CD4-positive, alpha-beta memory T cell (primary cell): ENCODE measurements at regions not wholly inside any gene's neighbourhood (a gene's known extent, or its start where the extent isn't known, plus 50 kb on each side); places are given as distances from the start of the nearest gene placed in this dataset.

Experiments used
- CTCF ChIA-PET: fragments of 350-600 bp; sonication (Branson Sonifier 250); formaldehyde crosslinking; loops from one replicate; lab custom pipeline; 2021; ENCODE audit warnings: inconsistent platforms; ENCODE audit not compliant: partially characterized antibody; lab: Charles Lee
- POLR2A ChIA-PET: fragments of 350-600 bp; sonication (Branson Sonifier 250); formaldehyde crosslinking; loops from one replicate; lab custom pipeline; 2021; ENCODE audit not compliant: partially characterized antibody; lab: Charles Lee
- DNase-seq, 5 donors: peaks; one replicate each; pipeline versions ENCODE4 v3.0.0 to v3.0.0-alpha.2; 2020 to 2022; ENCODE audit warnings: mixed read lengths in 1 of 5
- H3K27ac ChIP-seq: one replicate; pipeline ENCODE4 v1.7.0; 2013; ENCODE audit warnings: low read depth, low read length
- H3K27me3 ChIP-seq: 2 replicates; pipeline ENCODE4 v1.7.0; 2013; ENCODE audit warnings: mild to moderate bottlenecking, low read length, moderate library complexity; ENCODE audit not compliant: insufficient read depth
- H3K36me3 ChIP-seq: 2 replicates; pipeline ENCODE4 v1.7.0; 2013; ENCODE audit warnings: mild to moderate bottlenecking, low read length, moderate library complexity; ENCODE audit not compliant: insufficient read depth
- H3K4me1 ChIP-seq: 2 replicates; pipeline ENCODE4 v1.7.0; 2013; ENCODE audit warnings: mild to moderate bottlenecking, low read length, moderate library complexity; ENCODE audit not compliant: insufficient read depth
- H3K4me3 ChIP-seq, 2 donors: one replicate each; pipeline ENCODE4 v1.7.0; 2013; ENCODE audit warnings: low read length in 2 of 2, mild to moderate bottlenecking in 1 of 2
- H3K9me3 ChIP-seq, 2 donors: one replicate each; pipeline ENCODE4 v1.7.0; 2013; ENCODE audit warnings: low read length in 2 of 2, control low read depth in 1 of 2; ENCODE audit not compliant: control insufficient read depth in 1 of 2
- H3K27ac Mint-ChIP-seq, 7 donors: one replicate each; pipeline ENCODE4 v1.8.0; 2020 to 2021; ENCODE audit warnings: mixed read lengths in 7 of 7, mild to moderate bottlenecking in 6 of 7, inconsistent platforms in 3 of 7, moderate library complexity in 3 of 7
- H3K27me3 Mint-ChIP-seq, 2 donors: one replicate each; pipeline ENCODE4 v1.8.0; 2020 to 2021; ENCODE audit warnings: mixed read lengths in 2 of 2
- H3K36me3 Mint-ChIP-seq, 2 donors: one replicate each; pipeline ENCODE4 v1.8.0; 2020 to 2021; ENCODE audit warnings: mixed read lengths in 2 of 2, inconsistent platforms in 1 of 2, mild to moderate bottlenecking in 1 of 2
- H3K4me1 Mint-ChIP-seq, 4 donors: one replicate each; pipeline ENCODE4 v1.8.0; 2020 to 2021; ENCODE audit warnings: mixed read lengths in 4 of 4, mild to moderate bottlenecking in 1 of 4
- H3K4me3 Mint-ChIP-seq, 8 donors: one replicate each; pipeline ENCODE4 v1.8.0; 2020 to 2021; ENCODE audit warnings: mixed read lengths in 8 of 8, mild to moderate bottlenecking in 7 of 8, moderate library complexity in 6 of 8, inconsistent platforms in 3 of 8
- H3K9me3 Mint-ChIP-seq, 8 donors: one replicate each; pipeline ENCODE4 v1.8.0; 2020 to 2021; ENCODE audit warnings: mixed read lengths in 8 of 8, mild to moderate bottlenecking in 5 of 8, inconsistent platforms in 3 of 8, moderate library complexity in 1 of 8
- intact Hi-C: fragments of 100-400 bp; cut with micrococcal nuclease; formaldehyde crosslinking; loops from one replicate; pipeline ENCODE4 v1.15.1; 2023

DNA sequence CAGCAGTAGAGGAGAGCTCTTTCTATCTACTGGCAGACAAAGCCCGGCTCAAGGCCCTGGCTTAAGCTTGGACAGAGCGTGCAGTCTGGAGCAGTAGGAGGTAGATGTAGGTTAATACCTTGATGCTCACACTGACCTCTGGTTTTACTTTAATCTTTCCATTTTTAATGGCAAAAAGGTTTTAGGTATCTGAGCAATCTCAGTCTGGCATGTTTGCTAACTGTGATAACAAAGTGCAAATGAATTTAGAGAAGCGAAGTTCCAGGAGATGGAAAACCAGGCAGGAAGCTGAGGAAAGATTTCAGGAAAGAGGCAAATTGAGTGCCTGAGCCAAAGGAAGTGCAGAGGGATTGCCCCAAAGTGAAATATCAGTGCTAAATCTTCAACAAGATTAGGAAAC is 356.6 kb downstream of the FOXO1 start:
- CTCF ChIA-PET = no interaction called here
- H3K27ac Mint-ChIP-seq = peak overlapping the region in 1 of 7 donors; percentile 64
- POLR2A ChIA-PET = no interaction called here

DNA sequence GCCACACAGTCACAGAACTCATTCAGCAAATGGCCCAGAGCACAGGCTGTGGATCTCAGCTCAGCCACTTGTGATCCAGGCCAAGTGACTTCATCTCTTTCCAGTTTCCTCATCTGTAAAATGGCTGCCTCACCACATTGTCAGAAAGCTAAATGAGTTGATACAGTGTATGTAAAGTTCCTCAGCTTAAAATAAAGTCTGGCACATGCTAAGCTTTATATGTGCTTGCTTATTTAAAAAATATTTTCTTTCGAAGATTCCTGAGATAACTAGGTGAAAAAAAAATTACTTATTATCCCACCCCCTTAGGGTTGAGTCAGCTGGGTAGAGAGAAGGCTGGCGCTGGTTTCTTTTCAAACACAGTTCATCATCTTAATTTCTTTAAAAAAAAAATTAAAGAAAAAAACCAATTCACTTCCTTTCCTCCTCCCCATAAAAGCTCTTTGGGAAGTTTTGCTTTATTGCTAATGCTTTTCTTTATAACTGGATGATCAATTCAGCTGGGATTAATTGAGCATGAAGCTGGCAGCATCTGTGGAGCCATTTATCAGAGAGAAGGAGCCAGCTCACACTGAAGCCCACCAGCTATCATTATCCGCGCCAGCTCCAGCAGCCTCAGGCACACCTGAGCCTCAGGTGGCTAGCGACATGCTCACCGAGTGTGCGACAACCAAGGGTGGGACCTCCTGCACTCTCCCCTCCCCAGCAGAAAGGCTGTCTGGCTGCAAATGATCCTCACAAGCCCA is 354.9 kb downstream of the FOXO1 start:
- H3K4me1 Mint-ChIP-seq = peaks cover 22 to 32% (median 28%) of the 10 kb centered on the region in 4 donors
- no peak overlapping the region for H3K27ac ChIP-seq
- peaks cover 23% of the 10 kb centered on the region for H3K4me1 ChIP-seq
- no peak overlapping the region for H3K4me3 ChIP-seq
- ChIA-PET CTCF (interaction anchor here (0.6 kb wide), 1 partner anchor 293 kb away, joined by 4 read pairs; no protein-coding TSS in a partner anchor), POLR2A (no interaction called here)
- peaks cover 0 to 9% (median 2%) of the 10 kb centered on the region in 8 donors for H3K9me3 Mint-ChIP-seq
- no peaks in the 10 kb centered on the region for H3K36me3 ChIP-seq
- DNase-seq = no peak
- H3K36me3 Mint-ChIP-seq = peaks cover 0 to 1% of the 10 kb centered on the region in 2 donors
- no peak overlapping the region for H3K27ac Mint-ChIP-seq
- H3K27me3 Mint-ChIP-seq = no peaks in the 10 kb centered on the region
- H3K27me3 ChIP-seq = no peaks in the 10 kb centered on the region
- H3K9me3 ChIP-seq = peaks cover 0 to 3% of the 10 kb centered on the region in 2 donors
- H3K4me3 Mint-ChIP-seq = no peak overlapping the region
- intact Hi-C loops = no loop called here

More for the DNA sequence above, 356.6 kb downstream of the FOXO1 start:
- Mint-ChIP-seq H3K4me3 (no peak overlapping the region), H3K4me1 (peaks cover 6 to 16% (median 12%) of the 10 kb centered on the region in 4 donors), H3K36me3 (peaks cover 4 to 7% of the 10 kb centered on the region in 2 donors), H3K27me3 (no peaks in the 10 kb centered on the region), H3K9me3 (peaks cover 0 to 22% (median 6%) of the 10 kb centered on the region in 8 donors)
- peaks cover 6% of the 10 kb centered on the region for H3K4me1 ChIP-seq
- H3K27ac ChIP-seq = no peak overlapping the region
- H3K36me3 ChIP-seq = no peaks in the 10 kb centered on the region
- H3K4me3 ChIP-seq = no peak overlapping the region
- DNase-seq = no peak
- intact Hi-C loops = no loop called here
- peaks cover 0 to 3% of the 10 kb centered on the region in 2 donors for H3K9me3 ChIP-seq
- H3K27me3 ChIP-seq = no peaks in the 10 kb centered on the region

DNA sequence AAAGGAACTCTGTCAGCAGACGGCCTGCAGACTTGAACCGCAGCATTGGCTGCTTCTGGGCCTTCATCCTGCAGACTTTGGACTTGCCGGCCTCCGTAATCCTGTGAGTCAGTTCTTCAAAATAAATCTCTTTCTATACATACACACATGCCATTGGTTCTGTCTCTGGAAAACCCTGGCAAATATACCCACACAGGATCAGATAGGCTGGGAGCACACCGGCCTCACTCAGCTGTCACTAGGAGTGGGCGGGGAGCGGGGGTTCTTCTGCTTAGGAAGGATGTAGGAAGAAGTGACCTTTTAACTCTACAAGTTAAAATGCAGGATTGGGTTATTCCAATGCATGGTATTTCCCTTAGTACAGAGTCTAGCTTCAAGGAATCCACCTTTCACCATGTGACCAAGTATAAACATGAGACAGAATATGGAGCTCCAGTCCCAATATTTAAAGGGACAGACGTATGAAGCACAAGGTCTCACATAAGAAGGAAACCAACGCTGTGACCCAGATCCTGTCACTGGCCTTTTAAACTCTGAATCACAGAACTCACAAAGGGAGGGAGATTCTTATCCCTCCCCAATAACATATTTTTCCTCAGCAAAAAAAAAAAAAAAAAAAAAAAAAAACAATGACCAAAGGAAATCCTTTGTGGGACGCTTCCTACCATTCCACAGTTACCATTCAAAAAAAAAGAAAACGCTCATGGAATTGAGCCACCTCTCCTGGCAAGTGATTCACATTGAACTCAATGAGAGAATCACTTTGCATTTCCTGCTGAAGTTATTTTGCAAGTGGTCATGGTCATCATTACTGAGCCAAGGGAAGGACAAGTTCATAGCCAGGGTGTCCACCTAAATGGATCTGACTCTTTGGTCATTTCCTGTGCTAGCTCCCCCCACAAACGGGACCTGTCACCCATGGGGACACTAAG is 352.9 kb downstream of the FOXO1 start:
- intact Hi-C loops = no loop called here
- peak overlapping the region in 2 of 8 donors; percentile 19 to 44 for H3K4me3 Mint-ChIP-seq

DNA sequence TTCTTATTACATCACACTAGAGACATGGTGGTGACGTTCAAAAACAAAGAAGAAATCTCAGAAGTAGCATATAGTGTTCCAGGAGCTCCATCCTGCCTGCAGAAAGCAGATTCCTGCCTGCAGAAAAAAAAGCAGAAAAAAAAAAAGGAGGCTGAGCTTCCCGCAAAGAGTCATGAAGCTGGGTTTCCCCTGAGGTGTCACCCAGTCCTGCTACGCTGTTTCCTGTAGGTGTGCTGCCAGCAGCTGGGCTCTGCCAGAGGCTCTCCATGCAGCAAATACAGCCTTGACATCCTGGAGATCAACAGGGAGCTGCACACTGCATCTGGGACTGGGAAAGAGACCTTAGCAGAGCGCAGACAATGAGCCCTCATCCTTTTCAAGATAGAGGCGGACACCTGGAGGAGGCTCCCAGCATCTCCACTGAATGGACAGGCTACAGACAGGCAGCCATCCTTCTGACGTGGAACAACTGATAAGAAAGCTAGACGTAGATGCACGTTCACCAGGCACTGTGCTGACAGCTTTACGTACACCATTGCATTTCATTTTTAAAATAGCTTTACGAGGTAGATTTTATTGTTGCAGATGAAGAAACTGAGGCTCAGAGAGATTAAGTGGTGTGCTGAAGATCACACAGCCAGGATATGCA is 350.9 kb downstream of the FOXO1 start:
- peak overlapping the region in 1 of 2 donors; percentile 7 for H3K4me3 ChIP-seq
- intact Hi-C loops = loop anchor here (1.0 kb wide), 1 partner anchor 349 kb away; no protein-coding TSS in a partner anchor
- CTCF ChIA-PET = interaction anchor here (0.8 to 1.8 kb wide), 7 partner anchors 8 to 275 kb away, joined by 3 to 6 read pairs (median 3); no protein-coding TSS in a partner anchor

More for the DNA sequence above, 352.9 kb downstream of the FOXO1 start:
- Mint-ChIP-seq H3K4me1 (peaks cover 34 to 45% (median 40%) of the 10 kb centered on the region in 4 donors), H3K27ac (peak overlapping the region in 6 of 7 donors; percentile 19 to 87 (median 66)), H3K36me3 (no peaks in the 10 kb centered on the region), H3K27me3 (no peaks in the 10 kb centered on the region), H3K9me3 (no peaks in the 10 kb centered on the region)
- H3K9me3 ChIP-seq = no peaks in the 10 kb centered on the region
- no peak overlapping the region for H3K4me3 ChIP-seq
- DNase-seq = no peak
- H3K4me1 ChIP-seq = peaks cover 34% of the 10 kb centered on the region
- CTCF ChIA-PET = no interaction called here
- H3K27ac ChIP-seq = no peak overlapping the region
- no peaks in the 10 kb centered on the region for H3K36me3 ChIP-seq
- POLR2A ChIA-PET = no interaction called here
- no peaks in the 10 kb centered on the region for H3K27me3 ChIP-seq

DNA sequence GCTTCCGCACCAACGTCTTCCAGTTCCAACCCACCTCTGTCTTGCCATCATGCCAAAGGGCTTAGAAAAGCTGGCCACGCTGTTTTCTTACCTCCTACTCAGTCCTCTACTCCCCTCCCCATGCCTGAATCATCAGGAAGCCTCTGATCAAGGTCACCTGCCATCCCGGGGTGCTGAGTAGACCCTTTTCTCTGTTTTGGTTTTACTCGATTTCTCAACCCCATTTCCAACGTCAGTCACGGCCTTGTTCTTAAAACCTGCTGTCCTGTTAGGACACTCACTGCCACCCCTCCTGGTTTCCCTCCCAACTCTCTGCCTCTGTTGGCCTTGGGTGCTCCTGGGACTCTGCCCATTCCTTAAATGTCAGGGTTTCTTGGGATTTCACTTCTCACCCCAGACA is 350.1 kb downstream of the FOXO1 start:
- POLR2A ChIA-PET = interaction anchor here (1.0 to 1.4 kb wide), 2 partner anchors 9 to 350 kb away, joined by 3 to 5 read pairs; partner anchors contain the start of gene FOXO1
- no peaks in the 10 kb centered on the region for H3K27me3 ChIP-seq
- peaks cover 43% of the 10 kb centered on the region for H3K4me1 ChIP-seq
- Mint-ChIP-seq H3K9me3 (no peaks in the 10 kb centered on the region), H3K27me3 (no peaks in the 10 kb centered on the region), H3K4me3 (peak overlapping the region in 7 of 8 donors; percentile 32 to 87 (median 57)), H3K27ac (peak overlapping the region; percentile 85 to 97 (median 92)), H3K4me1 (peaks cover 46 to 60% (median 53%) of the 10 kb centered on the region in 4 donors), H3K36me3 (no peaks in the 10 kb centered on the region)
- no peak overlapping the region for H3K4me3 ChIP-seq
- peak overlapping the region; percentile 6 for H3K27ac ChIP-seq
- no peak for DNase-seq
- intact Hi-C loops = no loop called here
- H3K36me3 ChIP-seq = no peaks in the 10 kb centered on the region
- CTCF ChIA-PET = interaction anchor here (0.9 to 1.8 kb wide), 4 partner anchors 14 to 275 kb away, joined by 3 to 5 read pairs (median 3); no protein-coding TSS in a partner anchor
- no peaks in the 10 kb centered on the region for H3K9me3 ChIP-seq

More for the DNA sequence above, 350.9 kb downstream of the FOXO1 start:
- Mint-ChIP-seq H3K4me3 (peak overlapping the region; percentile 68 to 87 (median 79)), H3K9me3 (no peaks in the 10 kb centered on the region), H3K27me3 (no peaks in the 10 kb centered on the region), H3K27ac (peak overlapping the region; percentile 85 to 97 (median 92)), H3K36me3 (no peaks in the 10 kb centered on the region), H3K4me1 (peaks cover 46 to 60% (median 52%) of the 10 kb centered on the region in 4 donors)
- H3K27me3 ChIP-seq = no peaks in the 10 kb centered on the region
- H3K9me3 ChIP-seq = no peaks in the 10 kb centered on the region
- H3K27ac ChIP-seq = peak overlapping the region; percentile 6
- DNase-seq = peak; percentile 61 to 80 (median 73)
- H3K4me1 ChIP-seq = peaks cover 43% of the 10 kb centered on the region
- POLR2A ChIA-PET = interaction anchor here (0.6 to 1.5 kb wide), 7 partner anchors 8 to 350 kb away, joined by 3 to 6 read pairs (median 3); partner anchors contain the start of gene FOXO1
- H3K36me3 ChIP-seq = no peaks in the 10 kb centered on the region

DNA sequence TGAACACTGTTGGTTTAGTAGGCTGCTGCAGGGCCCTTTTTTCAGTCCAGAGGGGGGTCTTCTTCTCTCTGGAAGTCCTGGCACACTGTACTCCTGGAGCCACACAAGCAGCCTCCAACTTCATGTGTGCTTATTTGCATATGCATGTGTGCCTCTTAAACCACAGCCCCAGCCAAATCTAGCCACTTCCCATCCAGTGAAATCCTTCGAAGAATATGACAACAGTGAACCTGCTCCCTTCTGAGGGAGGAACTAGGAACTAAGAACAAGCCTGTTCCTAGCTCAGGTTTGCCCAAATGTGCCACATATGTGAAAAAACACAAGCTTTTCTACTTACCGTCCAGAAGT is 348.5 kb downstream of the FOXO1 start:
- CTCF ChIA-PET = no interaction called here
- peaks cover 0 to 5% (median under 1%) of the 10 kb centered on the region in 8 donors for H3K9me3 Mint-ChIP-seq
- Histone ChIP-seq H3K27ac (no peak overlapping the region), H3K27me3 (no peaks in the 10 kb centered on the region), H3K4me3 (no peak overlapping the region), H3K4me1 (peaks cover 43% of the 10 kb centered on the region), H3K9me3 (no peaks in the 10 kb centered on the region), H3K36me3 (no peaks in the 10 kb centered on the region)
- peaks cover 46 to 60% (median 53%) of the 10 kb centered on the region in 4 donors for H3K4me1 Mint-ChIP-seq
- no peaks in the 10 kb centered on the region for H3K36me3 Mint-ChIP-seq
- POLR2A ChIA-PET = interaction anchor here (1.0 to 1.2 kb wide), 2 partner anchors 168 to 197 kb away, joined by 3 read pairs; no protein-coding TSS in a partner anchor
- H3K27ac Mint-ChIP-seq = peak overlapping the region; percentile 17 to 91 (median 80)
- no peak overlapping the region for H3K4me3 Mint-ChIP-seq
- DNase-seq = no peak
- no peaks in the 10 kb centered on the region for H3K27me3 Mint-ChIP-seq
- intact Hi-C loops = no loop called here
